ENCODE measurements at regions not wholly inside any gene's neighbourhood (a gene's known extent, or its start where the extent isn't known, plus 50 kb on each side); places are given as distances from the start of the nearest gene placed in this dataset.

GRCh38 chr3:44078863-44079262, 162.8 kb upstream of the TOPAZ1 start:
- TF ChIP-seq EZH2 (IDR thresholded peaks at IDR 0.05; ENCODE audit: borderline replicate concordance, insufficient read depth, low read length, poor library complexity, severe bottlenecking) (no peak), CTCF (IDR thresholded peaks at IDR 0.05; ENCODE audit: poor library complexity, severe bottlenecking) (no peak), RAD21 (conservative IDR thresholded peaks at IDR 0.05) (no peak), TAF1 (IDR thresholded peaks at IDR 0.05; ENCODE audit: low read depth) (no peak), POLR2AphosphoS5 (IDR thresholded peaks at IDR 0.05) (no peak), SMC3 (conservative IDR thresholded peaks at IDR 0.05; ENCODE audit: poor library complexity) (no peak), REST (IDR thresholded peaks at IDR 0.05; ENCODE audit: borderline replicate concordance) (no peak), MXI1 (conservative IDR thresholded peaks at IDR 0.05; ENCODE audit: poor library complexity, severe bottlenecking) (no peak), EP300 (conservative IDR thresholded peaks at IDR 0.05; ENCODE audit: poor library complexity, severe bottlenecking) (no peak)
- no peaks in the 10 kb centered on the region for H3K9me3 ChIP-seq (ENCODE audit: low read length)
- no peak overlapping the region for H3K27ac ChIP-seq (ENCODE audit: low read length)
- no peak overlapping the region for H2AFZ ChIP-seq (ENCODE audit: low read depth, low read length)
- H3F3A ChIP-seq (ENCODE audit: insufficient read depth, low read length, poor library complexity, severe bottlenecking), result no peaks in the 10 kb centered on the region
- H3K4me2 ChIP-seq (ENCODE audit: low read length), result no peak overlapping the region
- no peaks in the 10 kb centered on the region for H4K20me1 ChIP-seq (ENCODE audit: insufficient read depth)
- H3K79me2 ChIP-seq (replicated peaks; ENCODE audit: insufficient read depth, low read length), result no peaks in the 10 kb centered on the region
- no peak overlapping the region for H3K9ac ChIP-seq (ENCODE audit: low read length)
- H3K4me3 ChIP-seq (ENCODE audit: low read length), result no peak overlapping the region
- H3K9me2 ChIP-seq (ENCODE audit: insufficient read depth, low read length), result no peaks in the 10 kb centered on the region
- no peaks in the 10 kb centered on the region for H3K36me3 ChIP-seq (ENCODE audit: insufficient read depth, low read length)
- H3K27me3 ChIP-seq (ENCODE audit: insufficient read depth, low read depth, low read length), result no peaks in the 10 kb centered on the region

- Histone ChIP-seq H3K27ac (ENCODE audit: low read length) (no peak overlapping the region), H4K20me1 (ENCODE audit: insufficient read depth) (no peaks in the 10 kb centered on the region), H3K36me3 (ENCODE audit: insufficient read depth, low read length) (no peaks in the 10 kb centered on the region), H3K9me2 (ENCODE audit: insufficient read depth, low read length) (no peaks in the 10 kb centered on the region), H3F3A (ENCODE audit: insufficient read depth, low read length, poor library complexity, severe bottlenecking) (no peaks in the 10 kb centered on the region), H3K4me2 (ENCODE audit: low read length) (no peak overlapping the region), H3K79me2 (replicated peaks; ENCODE audit: insufficient read depth, low read length) (no peaks in the 10 kb centered on the region), H2AFZ (ENCODE audit: low read depth, low read length) (no peak overlapping the region), H3K4me3 (ENCODE audit: low read length) (no peak overlapping the region), H3K27me3 (ENCODE audit: insufficient read depth, low read depth, low read length) (no peaks in the 10 kb centered on the region), H3K9ac (ENCODE audit: low read length) (no peak overlapping the region), H3K9me3 (ENCODE audit: low read length) (no peaks in the 10 kb centered on the region)
- no peak for TF ChIP-seq RAD21 (conservative IDR thresholded peaks at IDR 0.05)
- TF ChIP-seq SMC3 (conservative IDR thresholded peaks at IDR 0.05; ENCODE audit: poor library complexity), result no peak
- no peak for TF ChIP-seq REST (IDR thresholded peaks at IDR 0.05; ENCODE audit: borderline replicate concordance)
- no peak for TF ChIP-seq EP300 (conservative IDR thresholded peaks at IDR 0.05; ENCODE audit: poor library complexity, severe bottlenecking)
- no peak for TF ChIP-seq MXI1 (conservative IDR thresholded peaks at IDR 0.05; ENCODE audit: poor library complexity, severe bottlenecking)
Measured at GRCh38 chr3:44079916-44080315, 161.8 kb upstream of the TOPAZ1 start.

All from neural cell (in vitro differentiated cells).